ENCODE measurements at regions not wholly inside any gene's neighbourhood (a gene's known extent, or its start where the extent isn't known, plus 50 kb on each side); places are given as distances from the start of the nearest gene placed in this dataset.

DNA sequence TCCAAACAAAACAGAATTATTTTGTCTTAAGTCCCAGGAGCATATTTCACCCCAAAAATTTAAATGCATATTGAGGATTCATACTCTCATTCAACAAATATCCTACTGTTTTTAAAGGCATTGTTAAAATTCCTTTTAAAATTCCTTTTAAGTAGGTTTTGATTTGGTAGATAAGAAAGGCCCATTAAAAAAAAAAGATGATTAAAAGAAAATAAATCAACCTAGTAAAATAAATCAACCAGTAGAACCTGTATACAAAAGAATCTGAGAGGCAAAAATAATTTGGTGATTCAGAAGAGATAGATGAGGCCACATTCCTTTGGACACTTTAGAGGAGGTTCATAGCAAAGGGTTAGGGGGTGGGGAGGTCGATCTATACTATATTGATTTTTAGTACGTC, 585.3 kb upstream of the TLE4 start (continued):
- TF ChIP-seq, protein P1, sequence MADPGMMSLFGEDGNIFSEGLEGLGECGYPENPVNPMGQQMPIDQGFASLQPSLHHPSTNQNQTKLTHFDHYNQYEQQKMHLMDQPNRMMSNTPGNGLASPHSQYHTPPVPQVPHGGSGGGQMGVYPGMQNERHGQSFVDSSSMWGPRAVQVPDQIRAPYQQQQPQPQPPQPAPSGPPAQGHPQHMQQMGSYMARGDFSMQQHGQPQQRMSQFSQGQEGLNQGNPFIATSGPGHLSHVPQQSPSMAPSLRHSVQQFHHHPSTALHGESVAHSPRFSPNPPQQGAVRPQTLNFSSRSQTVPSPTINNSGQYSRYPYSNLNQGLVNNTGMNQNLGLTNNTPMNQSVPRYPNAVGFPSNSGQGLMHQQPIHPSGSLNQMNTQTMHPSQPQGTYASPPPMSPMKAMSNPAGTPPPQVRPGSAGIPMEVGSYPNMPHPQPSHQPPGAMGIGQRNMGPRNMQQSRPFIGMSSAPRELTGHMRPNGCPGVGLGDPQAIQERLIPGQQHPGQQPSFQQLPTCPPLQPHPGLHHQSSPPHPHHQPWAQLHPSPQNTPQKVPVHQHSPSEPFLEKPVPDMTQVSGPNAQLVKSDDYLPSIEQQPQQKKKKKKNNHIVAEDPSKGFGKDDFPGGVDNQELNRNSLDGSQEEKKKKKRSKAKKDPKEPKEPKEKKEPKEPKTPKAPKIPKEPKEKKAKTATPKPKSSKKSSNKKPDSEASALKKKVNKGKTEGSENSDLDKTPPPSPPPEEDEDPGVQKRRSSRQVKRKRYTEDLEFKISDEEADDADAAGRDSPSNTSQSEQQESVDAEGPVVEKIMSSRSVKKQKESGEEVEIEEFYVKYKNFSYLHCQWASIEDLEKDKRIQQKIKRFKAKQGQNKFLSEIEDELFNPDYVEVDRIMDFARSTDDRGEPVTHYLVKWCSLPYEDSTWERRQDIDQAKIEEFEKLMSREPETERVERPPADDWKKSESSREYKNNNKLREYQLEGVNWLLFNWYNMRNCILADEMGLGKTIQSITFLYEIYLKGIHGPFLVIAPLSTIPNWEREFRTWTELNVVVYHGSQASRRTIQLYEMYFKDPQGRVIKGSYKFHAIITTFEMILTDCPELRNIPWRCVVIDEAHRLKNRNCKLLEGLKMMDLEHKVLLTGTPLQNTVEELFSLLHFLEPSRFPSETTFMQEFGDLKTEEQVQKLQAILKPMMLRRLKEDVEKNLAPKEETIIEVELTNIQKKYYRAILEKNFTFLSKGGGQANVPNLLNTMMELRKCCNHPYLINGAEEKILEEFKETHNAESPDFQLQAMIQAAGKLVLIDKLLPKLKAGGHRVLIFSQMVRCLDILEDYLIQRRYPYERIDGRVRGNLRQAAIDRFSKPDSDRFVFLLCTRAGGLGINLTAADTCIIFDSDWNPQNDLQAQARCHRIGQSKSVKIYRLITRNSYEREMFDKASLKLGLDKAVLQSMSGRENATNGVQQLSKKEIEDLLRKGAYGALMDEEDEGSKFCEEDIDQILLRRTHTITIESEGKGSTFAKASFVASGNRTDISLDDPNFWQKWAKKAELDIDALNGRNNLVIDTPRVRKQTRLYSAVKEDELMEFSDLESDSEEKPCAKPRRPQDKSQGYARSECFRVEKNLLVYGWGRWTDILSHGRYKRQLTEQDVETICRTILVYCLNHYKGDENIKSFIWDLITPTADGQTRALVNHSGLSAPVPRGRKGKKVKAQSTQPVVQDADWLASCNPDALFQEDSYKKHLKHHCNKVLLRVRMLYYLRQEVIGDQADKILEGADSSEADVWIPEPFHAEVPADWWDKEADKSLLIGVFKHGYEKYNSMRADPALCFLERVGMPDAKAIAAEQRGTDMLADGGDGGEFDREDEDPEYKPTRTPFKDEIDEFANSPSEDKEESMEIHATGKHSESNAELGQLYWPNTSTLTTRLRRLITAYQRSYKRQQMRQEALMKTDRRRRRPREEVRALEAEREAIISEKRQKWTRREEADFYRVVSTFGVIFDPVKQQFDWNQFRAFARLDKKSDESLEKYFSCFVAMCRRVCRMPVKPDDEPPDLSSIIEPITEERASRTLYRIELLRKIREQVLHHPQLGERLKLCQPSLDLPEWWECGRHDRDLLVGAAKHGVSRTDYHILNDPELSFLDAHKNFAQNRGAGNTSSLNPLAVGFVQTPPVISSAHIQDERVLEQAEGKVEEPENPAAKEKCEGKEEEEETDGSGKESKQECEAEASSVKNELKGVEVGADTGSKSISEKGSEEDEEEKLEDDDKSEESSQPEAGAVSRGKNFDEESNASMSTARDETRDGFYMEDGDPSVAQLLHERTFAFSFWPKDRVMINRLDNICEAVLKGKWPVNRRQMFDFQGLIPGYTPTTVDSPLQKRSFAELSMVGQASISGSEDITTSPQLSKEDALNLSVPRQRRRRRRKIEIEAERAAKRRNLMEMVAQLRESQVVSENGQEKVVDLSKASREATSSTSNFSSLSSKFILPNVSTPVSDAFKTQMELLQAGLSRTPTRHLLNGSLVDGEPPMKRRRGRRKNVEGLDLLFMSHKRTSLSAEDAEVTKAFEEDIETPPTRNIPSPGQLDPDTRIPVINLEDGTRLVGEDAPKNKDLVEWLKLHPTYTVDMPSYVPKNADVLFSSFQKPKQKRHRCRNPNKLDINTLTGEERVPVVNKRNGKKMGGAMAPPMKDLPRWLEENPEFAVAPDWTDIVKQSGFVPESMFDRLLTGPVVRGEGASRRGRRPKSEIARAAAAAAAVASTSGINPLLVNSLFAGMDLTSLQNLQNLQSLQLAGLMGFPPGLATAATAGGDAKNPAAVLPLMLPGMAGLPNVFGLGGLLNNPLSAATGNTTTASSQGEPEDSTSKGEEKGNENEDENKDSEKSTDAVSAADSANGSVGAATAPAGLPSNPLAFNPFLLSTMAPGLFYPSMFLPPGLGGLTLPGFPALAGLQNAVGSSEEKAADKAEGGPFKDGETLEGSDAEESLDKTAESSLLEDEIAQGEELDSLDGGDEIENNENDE (IDR thresholded peaks at IDR 0.05; ENCODE audit: insufficient replicate concordance, low read length): no peak
- TF ChIP-seq CTCF (IDR thresholded peaks at IDR 0.05; ENCODE audit: control extremely low read depth in 1 of 3, insufficient read depth in 1 of 3, low read depth in 1 of 3, low read length in 3 of 3) (no peak), BRCA1 (IDR thresholded peaks at IDR 0.05; ENCODE audit: low read depth, low read length) (no peak), TAF7 (optimal IDR thresholded peaks at IDR 0.05; ENCODE audit: borderline replicate concordance, low read depth, low read length) (no peak), PHF8 (conservative IDR thresholded peaks at IDR 0.05; ENCODE audit: low read depth, low read length) (no peak), GABPA (IDR thresholded peaks at IDR 0.05; ENCODE audit: borderline replicate concordance, insufficient read depth, low read length) (no peak), BACH1 (IDR thresholded peaks at IDR 0.05; ENCODE audit: low read length) (no peak), TEAD4 (IDR thresholded peaks at IDR 0.05; ENCODE audit: low read depth, low read length) (no peak)
- TF ChIP-seq, protein P2, sequence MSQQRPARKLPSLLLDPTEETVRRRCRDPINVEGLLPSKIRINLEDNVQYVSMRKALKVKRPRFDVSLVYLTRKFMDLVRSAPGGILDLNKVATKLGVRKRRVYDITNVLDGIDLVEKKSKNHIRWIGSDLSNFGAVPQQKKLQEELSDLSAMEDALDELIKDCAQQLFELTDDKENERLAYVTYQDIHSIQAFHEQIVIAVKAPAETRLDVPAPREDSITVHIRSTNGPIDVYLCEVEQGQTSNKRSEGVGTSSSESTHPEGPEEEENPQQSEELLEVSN (IDR thresholded peaks at IDR 0.05): no peak
